NCI-H128 (cell line): ENCODE measurements at regions not wholly inside any gene's neighbourhood (a gene's known extent, or its start where the extent isn't known, plus 50 kb on each side); places are given as distances from the start of the nearest gene placed in this dataset.
"Not testable (repeated sequence)": the region's sequence is repeated elsewhere in the genome, so short reads cannot be mapped to it uniquely, and the experiment has no call there.

Experiments
- DNase-seq: peaks from one replicate; lab custom pipeline; 2025; ENCODE audit not compliant: unreplicated experiment; lab: John Stamatoyannopoulos, UW

DNA sequence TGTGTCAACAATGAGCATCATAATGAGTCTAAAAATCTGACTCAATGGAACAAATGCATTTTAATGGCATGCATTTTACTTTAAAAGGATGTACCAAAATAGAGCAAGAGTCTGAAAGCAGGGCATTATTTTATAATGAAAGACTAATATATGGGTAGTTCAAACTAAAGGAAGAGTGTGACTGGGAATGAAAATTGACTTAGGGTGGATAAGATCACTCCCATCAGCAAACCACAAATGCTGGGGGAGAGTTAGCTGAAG is 114.7 kb downstream of the SOX4 start:
- no peak for DNase-seq

DNA sequence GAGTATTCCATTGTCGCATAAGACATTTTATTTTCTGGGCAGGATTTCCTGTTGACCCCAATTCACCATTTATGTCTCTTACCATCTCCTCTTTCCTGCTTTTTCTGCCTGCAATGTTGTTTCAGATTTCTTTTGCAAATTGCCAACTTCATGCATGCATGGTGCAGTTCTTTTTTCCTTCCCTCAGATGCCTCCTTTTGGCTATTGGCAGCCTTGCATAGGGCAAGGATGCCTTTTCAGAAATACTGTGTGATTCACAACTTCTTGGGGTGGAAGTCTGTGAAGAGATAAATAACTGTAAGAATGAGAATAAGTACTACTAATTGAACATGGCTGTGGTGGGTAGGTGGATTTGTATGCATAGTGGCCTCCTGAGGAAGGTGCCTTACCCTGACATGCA is 116.7 kb downstream of the SOX4 start:
- no peak for DNase-seq

DNA sequence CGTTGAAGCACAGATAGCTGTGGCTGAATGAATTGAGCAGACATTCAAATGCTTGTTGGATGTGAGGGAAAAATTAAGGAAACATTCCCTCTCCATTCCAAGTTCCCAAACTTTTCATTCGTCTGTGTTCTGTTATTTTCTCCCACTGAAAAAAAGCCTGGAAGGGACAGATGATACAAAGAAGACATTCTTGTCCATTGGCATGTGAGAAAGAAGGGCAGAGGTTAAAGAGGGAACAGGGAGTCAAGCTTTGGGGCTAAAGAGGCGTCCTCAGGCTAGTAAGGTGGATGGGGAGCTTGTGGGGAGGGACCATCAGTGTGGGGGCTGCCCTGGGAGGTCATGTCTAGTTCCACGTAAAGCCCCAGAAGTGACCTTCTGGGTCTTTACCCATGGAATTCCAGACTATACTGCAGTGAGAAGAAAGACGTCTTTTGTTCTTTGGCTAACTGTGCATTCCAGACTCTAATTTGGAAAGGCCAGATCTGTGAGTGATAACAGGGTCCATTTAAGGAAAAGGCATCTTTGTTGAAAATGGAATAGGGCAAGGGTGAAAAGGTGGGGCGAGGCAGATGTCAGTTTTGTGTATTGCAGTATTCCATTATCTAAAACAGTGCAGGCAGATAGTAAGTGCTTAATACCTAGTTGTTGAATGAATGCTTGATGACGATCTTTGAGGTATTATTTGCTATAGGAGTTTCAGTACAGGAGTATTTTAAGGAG is 117.5 kb downstream of the SOX4 start:
- no peak for DNase-seq

DNA sequence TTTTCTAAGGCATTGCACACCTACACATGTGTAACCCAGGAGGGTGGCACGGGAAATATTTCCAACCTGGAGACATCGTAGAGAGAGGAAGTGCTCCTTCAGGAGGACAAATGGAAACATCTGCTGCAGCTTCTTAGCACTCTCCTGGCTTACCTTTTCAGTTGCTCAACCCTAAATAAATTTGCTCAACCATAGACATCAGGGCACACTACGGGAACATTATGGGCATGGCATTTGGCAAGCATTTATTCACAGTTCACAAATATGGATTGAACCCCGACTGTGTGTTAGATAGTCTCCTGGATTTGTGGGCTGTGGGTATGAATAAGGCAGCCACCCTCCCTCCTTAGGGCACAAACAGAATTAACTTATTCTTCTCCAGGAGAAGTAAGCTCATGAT is 118.7 kb downstream of the SOX4 start:
- DNase-seq, result no peak

DNA sequence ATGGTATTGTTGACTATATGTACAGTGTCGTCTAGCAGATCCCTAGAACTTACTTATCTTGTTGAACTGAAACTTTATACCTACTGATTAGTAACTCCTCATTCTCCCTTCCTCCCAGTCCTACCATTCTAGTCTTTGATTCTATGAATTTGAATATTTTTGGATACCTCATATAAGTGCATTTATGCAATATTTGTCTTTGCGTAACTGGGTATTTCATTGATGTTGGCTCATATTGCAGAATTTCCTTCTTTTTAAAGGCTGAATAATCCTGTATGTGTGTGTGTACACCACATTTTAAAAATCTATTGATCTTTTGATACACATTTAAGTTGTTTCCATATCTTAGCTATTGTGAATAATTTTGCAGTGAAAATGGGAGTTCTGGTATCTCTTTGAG is 119.9 kb downstream of the SOX4 start:
- DNase-seq, result no peak

DNA sequence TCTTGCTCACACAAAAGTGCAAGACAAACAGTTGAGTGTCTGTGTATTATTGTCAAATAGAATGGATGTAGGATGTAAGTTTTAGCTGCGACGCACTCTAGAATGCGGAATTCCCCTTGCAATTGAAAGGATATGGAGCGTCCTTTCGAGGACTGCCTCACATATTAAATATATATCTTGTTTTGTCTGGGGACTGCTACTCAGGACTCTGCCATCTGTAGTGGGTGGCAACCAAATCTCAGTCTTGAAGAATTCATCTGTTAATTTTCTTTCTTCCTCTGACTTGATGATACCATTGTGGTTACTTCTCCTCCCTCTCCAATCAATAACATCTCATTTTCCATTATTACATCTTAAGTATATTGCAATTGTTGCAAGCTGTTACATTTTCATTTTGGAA is 121.6 kb downstream of the SOX4 start:
- DNase-seq, result no peak

DNA sequence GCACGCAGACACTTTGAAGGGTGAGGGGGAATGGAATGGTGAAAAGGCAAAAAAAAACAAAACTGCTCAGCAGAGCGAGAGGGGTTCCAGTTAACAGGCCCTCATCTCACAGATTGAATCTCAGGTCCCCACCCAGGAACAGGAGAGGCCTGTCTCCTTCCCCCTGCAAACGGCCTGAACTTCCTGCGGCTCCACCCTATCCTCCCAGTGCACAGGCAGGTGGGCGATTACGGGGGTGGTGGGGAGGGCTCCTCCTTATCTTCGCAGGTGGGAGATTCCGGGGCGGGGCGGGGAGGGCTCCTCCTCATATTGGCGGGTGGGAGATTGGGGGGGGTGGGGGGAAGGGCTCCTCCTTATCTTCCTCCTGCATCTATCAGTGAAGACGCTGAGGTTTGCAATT is 129.0 kb downstream of the SOX4 start:
- no peak for DNase-seq

DNA sequence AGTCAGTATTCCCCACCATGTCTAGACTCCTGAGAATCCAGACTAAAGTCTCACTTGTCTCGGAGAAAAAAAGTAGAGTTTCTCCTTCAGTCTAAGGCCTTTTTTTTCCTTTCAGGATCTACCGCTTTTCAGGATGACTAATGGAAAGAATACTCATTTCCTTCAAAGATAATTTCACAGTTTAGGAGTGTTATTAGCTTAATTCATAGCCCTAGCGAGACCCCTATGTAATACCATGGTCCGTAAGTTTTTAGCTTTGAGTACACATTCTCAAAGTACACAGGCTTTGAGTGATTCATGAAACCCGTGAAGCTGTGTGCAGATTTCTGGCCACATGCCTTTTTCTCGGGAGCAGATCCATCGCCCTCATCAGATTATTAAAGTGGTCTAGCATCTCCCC is 133.1 kb downstream of the SOX4 start:
- no peak for DNase-seq

DNA sequence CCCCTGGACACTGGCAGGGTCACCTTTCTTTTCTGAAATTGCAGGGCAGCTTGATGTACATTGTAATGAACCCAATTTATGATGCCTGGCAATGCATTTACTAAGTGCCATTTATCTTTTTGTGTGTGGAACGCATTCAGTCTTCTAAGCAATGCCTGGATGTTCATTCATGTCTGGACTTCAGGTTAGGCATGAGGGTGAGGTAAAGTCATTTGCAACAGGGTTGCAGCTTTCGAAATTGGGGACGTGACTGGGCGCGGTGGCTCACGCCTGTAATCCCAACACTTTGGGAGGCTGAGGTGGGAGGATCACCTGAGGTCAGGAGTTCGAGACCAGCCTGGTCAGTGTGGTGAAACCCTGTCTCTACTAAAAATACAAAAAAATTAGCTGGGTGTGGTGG is 134.6 kb downstream of the SOX4 start:
- DNase-seq, result no peak

DNA sequence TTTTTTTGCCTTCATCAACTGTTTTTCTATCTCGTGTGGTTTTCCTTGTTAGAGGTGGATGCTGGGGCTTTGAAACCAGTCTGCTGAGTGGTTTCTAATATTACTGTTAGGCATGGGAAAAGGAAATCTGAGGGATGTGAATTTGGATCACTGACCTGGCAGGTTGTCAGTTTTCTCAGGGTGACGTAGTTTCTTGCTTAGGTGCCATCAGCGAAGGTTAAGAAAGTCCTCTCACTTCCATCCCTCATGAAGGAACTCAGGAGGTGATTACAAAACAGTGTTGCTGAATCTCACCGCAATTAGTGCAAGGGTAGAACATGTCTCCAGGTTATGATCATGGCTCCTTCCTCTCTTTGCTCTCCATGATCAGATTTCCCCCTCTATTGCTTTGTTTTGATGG is 135.9 kb downstream of the SOX4 start:
- no peak for DNase-seq

DNA sequence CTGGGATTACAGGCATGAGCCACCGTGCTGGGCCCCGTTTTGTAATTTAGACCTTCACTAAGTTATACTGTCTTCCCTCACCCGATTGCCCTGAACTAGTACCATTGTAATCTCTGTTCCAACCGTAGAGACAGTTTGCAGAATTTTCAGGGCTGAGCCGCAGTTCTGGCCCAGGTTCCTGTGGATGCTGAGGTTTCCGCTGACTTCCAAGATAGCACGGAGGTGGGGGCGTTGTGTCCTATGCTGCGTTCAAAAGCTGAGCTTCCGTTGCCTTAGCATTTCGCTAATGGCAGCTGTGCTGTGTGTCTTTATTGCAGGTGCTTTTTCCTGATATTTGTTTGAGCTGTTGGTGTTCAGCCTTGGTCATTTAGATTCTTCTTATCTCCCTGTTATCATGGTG is 137.0 kb downstream of the SOX4 start:
- no peak for DNase-seq

DNA sequence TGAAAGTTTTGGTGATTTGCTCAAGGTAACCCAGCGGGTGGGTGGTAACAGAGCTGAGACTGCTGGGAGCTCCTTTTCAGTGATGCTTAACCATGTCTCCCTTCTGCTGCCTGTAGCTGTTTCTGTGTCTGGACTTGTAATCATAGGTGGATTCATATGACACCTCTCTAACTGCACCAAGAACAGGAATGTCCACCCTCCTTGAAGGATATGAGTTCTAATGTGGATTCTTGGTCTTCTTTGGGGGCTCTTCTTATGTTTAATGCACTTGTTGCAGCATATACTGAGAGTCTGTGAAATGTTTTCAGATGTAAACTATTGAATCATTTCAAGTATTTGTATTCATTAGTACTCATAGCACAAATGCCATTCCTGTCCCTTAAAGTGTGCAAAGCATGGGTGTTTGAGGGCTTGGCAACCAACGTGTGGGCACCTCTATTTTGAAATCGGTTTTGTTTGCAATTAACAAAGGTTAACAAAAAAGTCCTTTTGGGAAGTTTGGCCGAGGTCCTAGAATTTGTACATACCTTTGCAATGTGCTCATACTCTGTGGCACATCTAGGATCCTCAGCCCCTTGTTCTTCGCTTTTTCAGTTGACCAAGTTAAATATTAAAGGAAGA is 138.0 kb downstream of the SOX4 start:
- DNase-seq, result no peak

DNA sequence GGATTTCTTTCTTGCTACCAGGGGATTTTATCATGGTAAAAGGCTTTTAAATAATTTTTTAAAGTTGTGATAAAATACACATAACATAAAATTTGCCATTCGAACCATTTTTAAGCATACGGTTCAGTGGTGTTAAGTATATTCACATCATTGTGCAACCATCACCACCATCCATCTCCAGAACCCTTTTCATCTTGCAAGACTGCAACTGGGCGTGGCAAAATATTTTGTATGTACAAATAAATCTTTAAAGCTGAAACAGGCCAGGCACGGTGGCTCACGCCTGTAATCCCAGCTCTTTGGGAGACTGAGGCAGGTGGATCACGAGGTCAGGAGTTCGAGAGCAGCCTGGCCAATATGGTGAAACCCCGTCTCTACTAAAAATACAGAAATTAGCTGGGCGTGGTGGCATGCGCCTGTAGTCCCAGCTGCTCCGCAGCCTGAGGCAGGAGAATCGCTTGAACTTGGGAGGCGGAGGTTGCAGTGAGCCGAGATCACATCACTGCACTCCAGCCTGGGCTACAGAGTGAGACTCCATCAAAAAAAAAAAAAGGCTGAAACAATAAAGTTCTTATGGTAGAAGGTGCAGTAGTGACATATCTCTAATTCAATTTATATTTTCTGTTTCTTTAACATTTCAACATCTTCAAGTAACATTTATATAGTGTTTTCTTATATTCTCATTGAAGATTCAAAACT is 138.6 kb downstream of the SOX4 start:
- DNase-seq, result not testable (repeated sequence)

DNA sequence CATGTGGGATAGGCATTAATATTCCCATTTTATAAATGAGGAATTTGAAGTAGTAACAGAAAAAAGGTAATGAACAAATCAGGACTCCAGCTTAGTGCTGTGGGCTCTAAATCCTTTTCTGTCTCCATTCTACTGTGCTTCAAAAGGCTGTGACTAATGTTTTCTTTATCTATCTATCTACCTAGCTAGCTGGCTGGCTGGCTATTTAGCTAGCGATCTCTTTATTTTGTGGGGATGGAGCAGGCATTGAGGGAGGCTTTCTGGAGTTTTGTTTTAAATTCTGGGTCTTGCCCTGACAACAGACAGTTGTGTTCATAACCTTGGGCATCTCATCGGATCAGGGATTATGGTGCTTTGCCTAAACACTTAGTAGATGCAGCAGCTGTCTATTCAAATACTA is 139.2 kb downstream of the SOX4 start:
- DNase-seq, result no peak

DNA sequence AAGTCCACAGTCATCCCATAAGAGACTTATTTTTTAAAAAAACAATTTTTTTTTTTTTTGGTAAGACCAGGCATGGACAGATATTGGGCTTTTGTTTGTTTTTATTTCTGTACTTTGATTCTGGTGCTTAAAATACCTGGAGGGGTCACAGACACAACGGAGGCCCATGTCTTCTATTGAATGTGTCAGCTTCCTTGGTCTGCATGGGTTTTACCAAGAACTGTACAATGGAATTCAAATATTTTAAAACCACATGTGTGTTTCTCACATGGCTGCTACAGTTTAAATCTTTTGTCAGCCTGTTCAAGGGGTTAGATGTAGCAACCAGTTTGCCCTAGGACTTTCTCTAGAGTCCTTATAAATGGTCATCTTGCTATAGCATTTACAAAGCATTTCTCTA is 139.8 kb downstream of the SOX4 start:
- DNase-seq, result no peak

DNA sequence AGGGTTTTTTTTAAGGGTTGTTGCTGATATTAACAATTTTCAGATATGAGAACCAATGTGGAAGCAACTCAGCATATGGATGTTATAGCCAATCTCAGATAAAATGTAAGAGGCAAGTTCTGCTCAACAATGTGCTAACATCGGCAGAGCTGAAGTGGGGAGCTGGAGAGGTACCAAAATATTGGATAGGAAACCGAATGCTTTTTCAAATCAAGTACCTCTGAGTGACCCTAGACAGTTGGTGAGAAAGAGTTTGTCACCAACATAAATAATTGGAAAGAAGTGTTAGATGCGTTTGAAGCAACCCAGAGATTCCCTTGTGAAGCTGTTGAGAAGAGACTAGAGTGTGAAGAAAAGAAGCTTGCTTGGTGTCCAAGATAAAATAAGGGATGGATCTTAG is 140.7 kb downstream of the SOX4 start:
- no peak for DNase-seq

DNA sequence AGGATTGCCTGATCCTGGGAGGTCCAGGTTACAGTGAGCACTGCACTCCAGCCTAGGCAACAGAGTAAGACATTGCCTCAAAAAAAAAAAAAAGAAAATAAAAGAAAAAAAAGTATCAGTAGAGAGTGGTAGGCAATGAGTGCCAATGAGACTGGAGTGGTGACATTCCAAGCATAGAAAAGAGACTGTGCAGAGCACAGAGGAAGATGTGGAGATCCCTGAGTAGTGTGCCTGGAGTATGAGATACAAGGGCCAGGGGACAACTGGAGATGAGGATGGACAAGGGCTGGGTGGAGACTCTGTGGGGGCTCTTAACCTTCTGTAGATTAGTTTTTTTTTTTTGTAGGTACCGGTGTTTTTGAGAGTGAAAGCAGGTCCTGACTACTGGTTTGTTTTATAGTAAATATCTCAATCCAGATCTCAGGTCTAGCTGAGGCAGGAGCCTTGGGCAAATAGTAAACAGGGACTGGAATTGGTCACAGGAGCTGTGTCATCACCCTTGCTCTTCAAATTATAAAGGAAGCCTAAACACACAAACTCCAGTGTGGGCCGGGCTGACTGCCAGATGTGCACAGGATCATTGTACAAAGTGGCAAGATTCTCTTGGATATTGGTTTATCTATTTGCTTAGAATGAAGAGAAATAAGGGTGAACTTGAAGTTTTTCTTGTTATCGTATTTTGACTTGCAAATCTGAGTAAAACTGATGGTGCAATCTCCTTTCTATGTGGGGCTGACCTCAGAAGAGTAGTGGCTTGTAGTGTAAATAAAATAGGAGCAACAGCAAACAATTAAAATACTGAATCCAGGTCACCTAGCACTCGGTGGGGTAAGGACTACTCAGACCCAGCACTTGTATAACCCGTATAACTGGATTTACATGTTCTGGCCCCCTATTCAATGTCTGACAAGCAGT is 144.9 kb downstream of the SOX4 start:
- DNase-seq, result no peak

DNA sequence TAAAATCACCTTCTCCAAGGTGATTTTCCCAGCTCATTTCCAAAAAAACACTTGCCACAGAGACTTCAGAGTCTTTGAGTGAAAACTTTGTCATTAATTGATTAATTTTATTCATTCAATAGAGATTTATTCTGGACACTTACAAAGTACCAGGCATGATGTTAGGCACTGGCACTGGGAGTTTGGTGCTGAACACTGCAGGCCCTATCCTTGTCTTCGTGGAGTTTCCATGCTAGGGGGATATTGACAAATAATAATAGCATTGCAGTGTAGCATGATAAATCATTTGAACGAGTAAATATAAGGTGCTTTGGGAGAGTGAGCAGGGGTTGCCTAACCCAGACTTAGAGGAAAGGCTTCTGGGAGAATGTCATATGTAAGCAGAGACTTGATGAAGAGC is 145.7 kb downstream of the SOX4 start:
- no peak for DNase-seq

DNA sequence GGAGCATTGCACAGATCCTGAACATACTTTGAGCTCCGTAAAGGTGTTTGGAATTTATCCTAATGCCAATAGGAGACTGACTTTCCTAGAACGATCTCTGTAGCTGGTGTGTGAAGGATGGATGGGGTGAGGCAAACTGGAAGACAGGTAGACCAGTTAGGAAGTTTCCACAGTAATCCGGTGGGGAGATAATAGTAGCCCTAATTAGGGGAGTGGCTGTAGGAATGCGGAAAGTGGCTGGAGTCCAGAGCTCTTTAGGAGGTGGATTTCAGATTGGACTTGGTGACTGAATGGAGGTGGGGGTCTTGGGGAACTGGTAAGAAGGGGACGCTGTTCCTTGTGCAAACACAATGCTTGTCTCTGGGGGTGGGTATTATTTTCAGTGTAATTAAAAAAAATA is 146.3 kb downstream of the SOX4 start:
- no peak for DNase-seq

DNA sequence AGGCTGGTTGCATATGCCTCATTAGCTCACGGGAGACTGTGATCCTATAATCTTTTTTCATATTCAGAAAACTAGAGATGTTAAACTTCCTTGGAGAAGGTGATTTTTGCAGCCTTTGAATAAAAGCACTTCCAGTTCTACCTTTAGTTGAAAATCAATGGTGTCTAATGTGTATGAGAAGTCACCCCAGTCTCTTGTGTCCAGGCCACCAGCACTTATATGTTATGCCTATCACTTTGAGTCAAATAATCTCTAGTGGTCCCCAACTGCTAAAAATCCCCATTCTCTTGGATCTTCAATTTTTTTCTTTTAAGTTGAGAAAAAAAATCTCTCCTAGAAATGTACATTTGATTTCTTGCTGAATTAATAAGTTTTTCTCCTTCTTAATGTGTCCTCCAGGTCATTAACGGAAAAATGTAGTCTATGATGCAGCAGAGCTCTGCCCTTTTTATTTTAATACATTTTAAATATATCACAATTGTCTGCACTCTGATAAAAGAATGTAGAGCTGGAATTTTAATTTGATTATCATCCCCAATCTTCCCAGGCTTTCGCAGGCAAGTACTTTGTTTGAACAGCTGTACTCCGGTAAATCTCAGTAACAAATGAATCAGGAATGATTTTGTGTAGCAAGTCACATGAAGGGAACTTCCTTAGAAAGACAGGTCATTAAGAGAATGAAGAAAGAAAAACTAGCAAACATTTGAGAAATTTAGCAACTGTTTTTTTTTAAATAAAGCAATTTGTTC is 147.0 kb downstream of the SOX4 start:
- no peak for DNase-seq
